ENCODE measurements at regions not wholly inside any gene's neighbourhood (a gene's known extent, or its start where the extent isn't known, plus 50 kb on each side); places are given as distances from the start of the nearest gene placed in this dataset.

- no peak for DNase-seq (ENCODE audit: low spot score)
Measured at GRCh38 chr17:70797166-70797565, 627.8 kb downstream of the KCNJ2 start.

- no peak for DNase-seq (ENCODE audit: low spot score)
Measured at GRCh38 chr17:70804161-70804560, 634.8 kb downstream of the KCNJ2 start.

- DNase-seq (ENCODE audit: low spot score), result no peak
Measured at GRCh38 chr17:70808596-70808995, 639.3 kb downstream of the KCNJ2 start.

GRCh38 chr17:70810609-70811008 is 641.3 kb downstream of the KCNJ2 start:
- no peak for DNase-seq (ENCODE audit: low spot score)

GRCh38 chr17:70813355-70813930 is 644.1 kb downstream of the KCNJ2 start:
- no peak for DNase-seq (ENCODE audit: low spot score)

GRCh38 chr17:70819183-70819582 is 649.9 kb downstream of the KCNJ2 start:
- DNase-seq (ENCODE audit: low spot score), result no peak

GRCh38 chr17:70820276-70820675 is 650.9 kb downstream of the KCNJ2 start:
- no peak for DNase-seq (ENCODE audit: low spot score)

GRCh38 chr17:70825321-70826125 is 656.2 kb downstream of the KCNJ2 start:
- DNase-seq (ENCODE audit: low spot score), result no peak

GRCh38 chr17:70829876-70830275 is 660.5 kb downstream of the KCNJ2 start:
- no peak for DNase-seq (ENCODE audit: low spot score)

- DNase-seq (ENCODE audit: low spot score), result no peak
Measured at GRCh38 chr17:70834039-70834438, 664.7 kb downstream of the KCNJ2 start.

- DNase-seq (ENCODE audit: low spot score), result no peak
Measured at GRCh38 chr17:70848785-70849184, 679.5 kb downstream of the KCNJ2 start.

GRCh38 chr17:70855401-70856054 is 686.2 kb downstream of the KCNJ2 start:
- no peak for DNase-seq (ENCODE audit: low spot score)

GRCh38 chr17:70857351-70857750 is 688.0 kb downstream of the KCNJ2 start:
- DNase-seq (ENCODE audit: low spot score), result no peak

GRCh38 chr17:70859829-70860228 is 690.5 kb downstream of the KCNJ2 start:
- no peak for DNase-seq (ENCODE audit: low spot score)

- no peak for DNase-seq (ENCODE audit: low spot score)
Measured at GRCh38 chr17:70862295-70862694, 693.0 kb downstream of the KCNJ2 start.

- no peak for DNase-seq (ENCODE audit: low spot score)
Measured at GRCh38 chr17:70863436-70864248, 694.3 kb downstream of the KCNJ2 start.

- no peak for DNase-seq (ENCODE audit: low spot score)
Measured at GRCh38 chr17:70865993-70866804, 696.9 kb downstream of the KCNJ2 start.

GRCh38 chr17:70868149-70868548 is 698.8 kb downstream of the KCNJ2 start:
- no peak for DNase-seq (ENCODE audit: low spot score)

GRCh38 chr17:70869402-70870085 is 700.2 kb downstream of the KCNJ2 start:
- DNase-seq (ENCODE audit: low spot score), result no peak

GRCh38 chr17:70871180-70871818 is 702.0 kb downstream of the KCNJ2 start:
- no peak for DNase-seq (ENCODE audit: low spot score)
